GM19035 (cell line): ENCODE measurements at regions not wholly inside any gene's neighbourhood (a gene's known extent, or its start where the extent isn't known, plus 50 kb on each side); places are given as distances from the start of the nearest gene placed in this dataset.

Experiments
- ATAC-seq: cut with Tn5 transposase; IDR thresholded peaks from one replicate; pipeline ENCODE4 v1.9.1; 2021; ENCODE audit not compliant: unreplicated experiment

DNA sequence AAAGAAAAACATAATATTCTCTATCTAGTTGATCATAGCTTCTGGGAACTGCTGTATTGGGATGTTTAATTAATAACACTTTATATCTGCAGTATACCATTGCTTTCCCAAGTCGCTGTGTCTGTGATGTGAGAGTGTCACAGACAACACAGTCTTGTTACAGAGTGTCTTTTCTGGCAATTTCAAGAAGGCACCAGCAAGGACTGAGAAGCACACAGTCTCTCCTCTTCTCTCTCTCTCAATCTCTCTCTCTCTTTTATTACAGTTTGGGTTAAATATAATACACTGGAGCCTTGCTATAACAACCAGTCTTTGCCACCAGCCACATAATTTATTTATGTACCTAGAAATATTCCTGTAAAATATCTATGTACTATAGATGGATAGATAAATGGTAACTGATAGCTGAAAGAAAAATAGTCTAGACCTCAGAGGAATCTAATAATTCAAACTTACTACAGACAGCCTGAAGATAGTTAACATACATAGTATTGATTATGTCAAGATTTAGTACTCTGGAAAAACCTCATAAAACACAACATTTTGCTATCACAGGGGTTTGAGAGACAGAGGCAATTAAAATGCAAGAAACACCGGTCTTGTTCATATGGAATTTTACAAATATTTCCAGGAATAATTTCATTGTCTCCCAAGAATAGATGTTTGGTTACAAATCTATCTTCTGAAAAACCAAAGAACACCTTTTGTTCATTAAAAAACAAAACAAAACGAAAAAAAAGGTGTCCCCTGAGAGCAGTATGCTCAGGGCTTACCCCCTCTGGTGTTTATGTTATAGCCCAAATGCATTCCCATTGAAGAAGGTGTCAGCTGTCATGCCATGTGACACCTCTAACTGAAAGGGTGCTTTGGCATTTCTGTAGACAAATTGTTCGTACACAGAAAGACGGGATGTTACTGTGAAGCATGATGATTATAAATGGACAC, 507.8 kb downstream of the TBC1D4 start:
- ATAC-seq: no peak

DNA sequence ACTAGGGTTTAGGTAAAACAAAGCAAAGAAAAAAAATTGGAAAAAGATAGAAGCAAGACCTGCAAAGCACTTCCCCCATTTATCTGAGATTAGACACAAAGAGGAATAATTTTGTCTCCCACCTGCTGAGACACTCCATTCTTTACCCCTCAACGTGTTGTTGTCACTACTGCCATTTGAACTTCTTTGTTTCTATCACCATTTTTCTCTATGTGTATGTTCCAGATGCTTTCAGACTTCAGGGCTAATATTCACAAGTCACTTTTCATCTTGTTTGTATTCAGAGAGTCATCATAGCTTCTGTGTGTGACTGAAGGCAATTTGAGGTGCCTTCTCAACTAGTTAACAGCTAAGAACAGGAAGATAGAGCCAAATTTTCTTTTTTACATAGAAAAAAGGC, 512.5 kb downstream of the TBC1D4 start:
- ATAC-seq: no peak

DNA sequence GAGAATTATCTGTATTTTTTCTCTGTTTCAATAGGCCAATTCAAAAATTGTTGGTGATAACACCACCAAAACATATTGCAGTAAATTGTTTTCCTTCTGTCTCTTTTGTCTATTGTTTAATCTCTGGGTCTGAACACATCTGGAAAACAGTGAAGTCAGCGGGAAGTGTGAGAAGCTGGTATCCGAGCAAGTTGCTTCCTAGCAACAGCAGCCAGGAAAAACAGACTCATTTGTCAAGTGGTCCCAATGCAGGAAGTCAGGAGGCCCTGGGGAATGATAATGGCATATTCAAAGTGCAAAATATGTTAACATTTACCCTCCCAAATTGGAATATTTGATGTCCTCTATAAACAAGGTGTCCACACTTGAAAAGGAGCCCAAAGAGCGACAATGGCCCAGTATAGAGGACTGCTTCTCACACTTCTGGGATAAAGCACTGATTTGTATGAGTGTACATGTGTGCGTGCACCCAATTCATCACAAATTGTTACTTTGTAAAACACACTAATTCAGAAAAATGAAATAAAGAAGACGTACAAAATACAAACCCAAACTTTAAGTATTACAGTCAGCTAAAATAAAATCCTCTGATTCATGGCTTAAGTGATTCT, 515.0 kb downstream of the TBC1D4 start:
- ATAC-seq: no peak

DNA sequence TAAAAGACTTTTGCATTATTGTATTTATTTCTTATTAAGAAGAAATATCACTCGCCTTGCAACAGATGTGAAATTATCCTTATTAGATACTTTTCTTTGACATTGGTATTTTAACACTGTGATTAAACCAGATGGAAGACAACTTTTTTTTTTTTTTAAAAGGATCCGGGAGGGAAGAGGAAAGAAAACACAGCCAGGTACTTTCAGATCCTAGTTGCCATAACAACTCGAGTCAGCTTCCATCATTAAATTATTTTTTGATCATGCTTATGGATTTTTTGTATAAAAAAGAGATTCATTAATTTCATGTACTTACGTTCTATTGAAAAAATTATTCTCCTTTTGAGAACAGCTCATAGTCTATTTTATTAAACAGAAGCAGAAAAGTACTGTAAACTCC, 515.7 kb downstream of the TBC1D4 start:
- ATAC-seq: no peak

DNA sequence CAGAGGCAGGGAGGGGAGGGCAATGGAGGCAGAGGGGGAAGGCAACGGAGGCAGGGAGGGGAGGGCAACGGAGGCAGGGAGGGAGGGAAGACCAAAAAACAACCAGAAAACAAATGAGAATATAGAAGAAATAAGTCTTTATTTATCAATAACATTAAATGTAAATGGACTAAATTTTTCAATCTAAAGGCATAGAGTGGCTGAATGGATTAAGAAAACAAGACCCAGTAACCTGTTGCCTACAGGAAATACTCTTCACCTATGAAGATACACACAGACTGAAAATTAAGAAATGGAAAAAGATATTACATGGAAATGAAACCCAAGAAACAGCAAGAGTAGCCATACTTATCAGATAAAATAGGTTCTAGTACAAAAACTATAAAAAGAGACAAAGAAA, 536.3 kb downstream of the TBC1D4 start:
- ATAC-seq: no peak

DNA sequence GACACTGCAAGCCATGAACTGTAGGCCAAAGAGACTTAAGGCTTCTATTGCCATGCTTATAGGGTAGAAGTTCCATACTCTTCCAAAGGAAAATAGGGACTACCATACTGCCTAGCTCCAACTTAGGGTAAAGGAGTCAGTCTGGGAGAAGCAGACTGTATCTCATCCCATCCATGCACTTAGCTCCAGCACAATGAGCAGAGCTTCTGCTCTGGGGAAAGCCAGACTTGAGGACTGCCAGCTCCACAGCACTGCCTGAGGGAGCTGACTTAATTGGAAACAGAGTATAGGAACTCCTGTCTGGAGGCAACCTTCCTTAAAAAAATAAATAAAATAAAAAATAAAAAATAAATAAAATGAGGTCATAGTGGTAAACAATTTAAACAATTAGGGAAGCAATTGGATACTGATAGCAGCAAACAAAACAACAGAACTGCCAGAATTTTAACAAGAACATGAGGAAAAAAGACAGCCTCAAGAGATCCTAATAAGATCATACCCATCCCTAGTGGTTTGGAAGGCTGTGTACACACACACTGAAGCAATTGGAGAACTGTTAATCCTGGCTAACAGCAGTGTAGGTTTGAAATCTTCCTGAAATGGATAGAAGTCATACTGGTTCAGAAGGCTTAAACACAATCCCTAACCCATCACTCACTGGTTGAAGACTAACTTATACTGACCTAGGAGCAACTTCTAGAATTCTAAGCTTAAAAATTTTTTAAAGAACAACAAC, 550.1 kb downstream of the TBC1D4 start:
- no peak for ATAC-seq

DNA sequence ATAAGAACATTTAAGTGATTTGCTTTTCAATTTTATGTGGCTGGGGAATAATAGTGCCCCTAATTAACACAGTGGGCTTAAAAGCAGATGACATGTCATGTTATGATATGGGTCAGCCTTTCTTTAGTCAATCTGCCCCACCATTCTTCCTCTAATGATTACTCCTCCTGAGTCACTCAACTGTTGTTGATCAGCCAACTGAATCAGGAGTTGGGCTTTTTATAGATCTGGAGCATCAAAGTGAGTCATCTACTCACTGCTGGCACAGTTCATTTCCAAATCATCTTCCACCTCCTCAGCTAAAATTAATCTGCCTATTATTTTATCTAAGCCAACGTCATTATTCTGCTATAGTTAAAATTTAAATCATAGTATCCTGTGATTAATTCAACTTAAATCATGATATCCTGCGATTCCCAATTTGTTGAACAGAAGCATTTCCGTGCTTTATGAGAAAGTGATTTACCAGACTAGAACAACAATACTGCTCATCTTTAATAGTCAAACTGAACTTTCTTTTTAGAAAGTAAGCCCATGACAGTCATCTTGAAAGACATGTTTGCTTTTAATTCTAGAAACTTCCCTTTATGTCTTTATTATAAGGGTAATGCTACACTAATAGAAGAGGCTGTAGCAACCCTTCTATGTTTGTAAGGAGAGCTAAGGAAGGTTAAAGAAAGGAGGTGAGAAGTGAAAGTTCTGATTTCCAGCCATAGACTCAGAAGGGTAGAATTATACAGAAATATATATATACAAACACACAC, 551.4 kb downstream of the TBC1D4 start:
- no peak for ATAC-seq

DNA sequence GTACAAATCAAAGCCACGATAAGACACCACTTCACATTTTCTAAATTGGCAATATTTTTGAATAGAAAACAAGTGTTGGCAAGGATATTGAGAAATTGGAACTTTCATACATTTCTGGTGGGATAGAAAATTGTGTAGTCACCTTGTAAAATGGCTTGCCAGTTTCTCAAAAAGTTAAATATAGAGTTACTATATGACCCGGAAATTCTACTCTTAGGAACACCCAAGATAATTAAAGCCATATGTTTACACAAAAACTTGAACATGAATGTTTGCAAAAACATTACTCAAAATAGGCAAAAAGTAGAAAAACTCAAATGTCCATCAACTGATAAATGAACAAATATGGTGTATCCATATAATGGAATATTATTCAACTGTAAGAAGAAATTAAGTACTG, 552.5 kb downstream of the TBC1D4 start:
- ATAC-seq: no peak

DNA sequence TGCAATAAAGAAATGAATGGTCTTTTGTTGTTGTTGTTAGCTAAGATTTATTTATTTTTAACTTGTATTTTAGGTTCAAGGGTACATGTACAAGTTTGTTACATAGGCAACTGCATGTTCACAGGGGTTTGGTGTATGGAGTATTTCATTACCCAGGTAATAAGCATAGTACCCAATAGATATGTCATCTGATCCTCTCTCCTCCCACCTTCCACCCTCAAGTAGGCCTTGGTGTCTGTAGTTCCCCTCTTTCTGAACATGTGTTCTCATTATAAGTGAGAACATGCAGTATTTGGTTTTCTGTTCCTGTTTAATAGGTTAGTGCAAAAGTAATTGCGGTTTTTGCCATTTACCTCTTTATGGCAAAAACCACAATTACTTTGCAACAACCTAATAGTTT, 554.1 kb downstream of the TBC1D4 start:
- no peak for ATAC-seq

DNA sequence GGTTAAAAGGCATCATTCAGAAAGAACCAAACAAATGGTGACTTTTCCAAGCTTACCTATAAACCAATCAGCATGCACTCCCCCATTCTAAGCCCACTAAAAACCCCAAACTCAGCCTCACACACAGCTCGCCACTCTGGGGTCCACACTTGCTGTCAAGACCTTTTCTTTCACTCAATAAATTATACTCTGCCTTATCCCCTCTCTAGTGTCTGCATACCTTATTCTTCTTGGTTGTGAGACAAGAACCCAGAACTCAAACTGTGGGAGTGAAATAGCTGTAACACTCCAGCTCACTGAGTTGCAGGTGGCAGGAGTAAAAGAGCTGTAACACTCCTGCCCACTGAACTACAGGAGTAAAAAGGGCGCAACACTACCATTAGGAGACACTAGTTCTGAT, 559.0 kb downstream of the TBC1D4 start:
- ATAC-seq: no peak

DNA sequence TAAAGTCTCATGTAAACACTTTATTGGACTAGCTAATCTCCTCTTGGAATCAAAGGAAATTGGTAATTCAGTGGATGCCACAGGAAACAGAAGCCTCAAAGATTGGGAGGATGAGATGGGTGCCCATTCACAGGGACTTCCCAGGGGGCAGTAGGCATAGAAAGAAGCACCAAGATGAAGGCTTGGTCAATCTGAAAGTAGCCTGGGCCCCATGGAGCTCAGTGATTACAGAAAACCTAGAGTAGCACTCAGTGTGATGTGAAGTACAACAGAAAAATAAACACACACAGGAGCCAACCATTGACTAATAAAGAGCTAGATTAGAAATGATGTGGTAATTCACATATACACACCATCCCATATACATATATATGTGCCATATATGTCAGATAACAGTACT, 560.6 kb downstream of the TBC1D4 start:
- no peak for ATAC-seq

DNA sequence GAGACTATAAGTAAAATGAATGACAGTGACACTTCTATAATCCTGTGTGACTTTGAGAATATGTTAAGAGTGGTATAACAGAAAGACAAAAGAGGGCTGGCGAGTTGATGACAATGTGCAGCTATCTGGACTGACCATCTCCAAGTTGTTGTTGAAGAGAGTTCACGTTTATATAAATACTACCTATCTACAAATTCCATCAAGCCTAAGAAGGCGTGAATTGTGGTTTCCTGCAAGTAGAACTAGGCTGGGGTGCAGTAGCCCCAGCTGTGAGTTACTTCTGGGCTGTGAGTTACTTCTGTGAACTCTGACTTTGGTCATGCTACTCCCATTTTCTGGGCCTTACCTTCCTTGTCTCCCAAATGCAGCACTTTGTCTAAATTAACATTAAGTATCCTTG, 561.0 kb downstream of the TBC1D4 start:
- no peak for ATAC-seq

DNA sequence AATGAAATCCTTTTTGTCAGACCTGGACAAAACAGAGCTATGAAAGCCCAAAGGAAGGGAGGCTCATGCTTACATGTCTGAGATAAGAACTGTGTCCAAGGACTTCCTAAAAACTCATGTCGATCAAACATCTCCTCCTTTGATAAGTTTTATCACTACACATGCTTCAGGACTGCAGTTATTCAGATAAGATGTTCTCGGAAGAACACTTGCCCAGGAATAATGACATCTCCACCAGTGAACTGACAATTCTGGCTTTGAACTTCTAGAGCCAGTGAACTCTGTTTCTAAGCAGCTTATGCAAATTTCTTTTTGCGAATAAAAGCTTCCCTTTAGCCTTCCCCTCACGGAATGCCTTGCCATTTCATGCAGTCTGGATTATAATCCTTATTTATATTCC, 561.6 kb downstream of the TBC1D4 start:
- no peak for ATAC-seq

DNA sequence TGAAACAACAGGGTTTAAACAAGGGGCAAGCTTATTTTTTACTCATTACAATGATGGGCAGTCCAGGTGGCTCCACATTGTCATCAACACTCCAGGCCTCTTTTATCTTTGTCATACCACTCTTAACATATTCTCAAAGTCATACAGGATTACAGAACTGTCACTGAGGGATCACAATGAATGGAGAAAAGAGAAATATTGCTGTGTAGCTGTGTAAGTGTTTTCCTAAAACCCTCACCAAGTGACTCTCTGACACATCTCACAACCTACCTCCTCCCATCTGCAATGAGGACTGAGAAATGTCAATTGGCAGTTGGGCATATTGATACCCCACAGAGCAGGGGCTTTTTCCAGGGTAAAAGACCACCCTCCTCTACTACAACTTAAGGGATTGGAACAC, 562.1 kb downstream of the TBC1D4 start:
- ATAC-seq: no peak

DNA sequence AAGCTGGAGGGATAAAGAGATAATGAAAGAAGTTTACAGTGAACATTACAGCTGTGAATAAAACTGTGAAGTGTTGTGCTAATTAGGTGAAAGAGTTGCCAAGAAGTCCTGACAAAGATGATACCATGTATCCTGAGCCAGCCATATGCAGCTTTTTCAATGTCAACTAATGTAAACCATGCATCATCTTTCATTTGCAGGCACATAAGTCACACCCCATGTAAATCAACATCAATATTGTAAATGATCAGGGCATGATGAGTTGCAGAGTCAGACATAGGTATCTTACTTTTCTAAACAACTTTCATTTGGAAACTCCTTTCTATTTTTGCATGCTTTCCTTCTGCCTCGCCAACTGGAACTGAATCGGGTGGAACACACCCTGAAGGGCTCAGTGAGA, 569.1 kb downstream of the TBC1D4 start:
- ATAC-seq: no peak

DNA sequence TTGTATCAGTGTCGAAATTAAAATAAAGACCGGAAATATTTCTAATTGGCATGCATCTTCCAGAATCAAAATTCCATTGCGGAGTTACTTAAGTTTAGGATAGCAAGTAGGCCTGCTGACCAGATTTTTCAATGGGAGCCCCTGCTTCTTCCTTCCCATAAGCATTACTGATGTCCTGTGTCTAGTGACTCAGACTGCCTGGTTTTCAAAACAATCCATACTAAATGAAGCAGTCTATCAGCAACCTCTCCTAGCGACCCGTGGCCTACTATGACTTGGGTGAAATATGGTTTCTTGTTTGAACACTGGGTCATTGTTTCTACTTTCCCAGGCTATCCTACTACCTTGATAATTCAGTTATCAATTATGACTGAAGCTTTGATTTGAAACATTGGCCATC, 571.6 kb downstream of the TBC1D4 start:
- ATAC-seq: no peak

DNA sequence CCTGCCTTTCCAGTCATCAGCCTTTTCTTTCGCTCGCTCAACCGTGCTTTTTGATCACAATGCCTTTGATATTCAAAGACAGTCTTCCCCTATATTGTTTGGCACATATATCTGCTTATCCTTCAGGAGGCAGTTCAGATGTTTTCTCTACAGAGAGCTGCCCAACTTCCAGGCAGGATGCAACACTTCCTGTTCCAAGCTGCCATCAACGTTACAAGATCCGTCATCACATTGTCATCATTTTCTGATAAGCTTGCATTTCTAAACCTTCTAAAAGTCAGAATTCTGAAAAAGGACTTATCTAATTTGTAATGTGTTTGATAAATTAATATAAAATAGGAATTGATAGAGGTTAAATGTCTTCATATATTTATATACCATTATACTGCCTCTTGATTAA, 574.2 kb downstream of the TBC1D4 start:
- no peak for ATAC-seq

DNA sequence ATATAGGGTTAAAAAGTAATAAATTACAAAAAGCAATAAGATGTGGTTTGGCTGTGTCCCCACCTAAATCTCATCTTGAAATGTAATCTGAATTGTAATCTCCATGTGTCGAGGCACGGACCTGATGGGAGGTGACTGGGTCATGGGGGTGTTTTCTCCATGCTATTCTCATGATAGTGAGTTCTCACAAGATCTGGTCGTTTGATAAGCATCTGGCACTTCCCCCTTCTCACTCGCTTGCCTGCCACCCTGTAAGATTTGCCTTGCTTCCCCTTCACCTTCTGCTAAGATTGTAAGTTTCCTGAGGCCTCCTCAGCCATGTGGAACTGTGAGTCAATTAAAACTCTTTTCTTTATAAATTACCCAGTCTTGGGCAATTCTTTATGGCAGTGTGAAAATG, 577.4 kb downstream of the TBC1D4 start:
- ATAC-seq: no peak

DNA sequence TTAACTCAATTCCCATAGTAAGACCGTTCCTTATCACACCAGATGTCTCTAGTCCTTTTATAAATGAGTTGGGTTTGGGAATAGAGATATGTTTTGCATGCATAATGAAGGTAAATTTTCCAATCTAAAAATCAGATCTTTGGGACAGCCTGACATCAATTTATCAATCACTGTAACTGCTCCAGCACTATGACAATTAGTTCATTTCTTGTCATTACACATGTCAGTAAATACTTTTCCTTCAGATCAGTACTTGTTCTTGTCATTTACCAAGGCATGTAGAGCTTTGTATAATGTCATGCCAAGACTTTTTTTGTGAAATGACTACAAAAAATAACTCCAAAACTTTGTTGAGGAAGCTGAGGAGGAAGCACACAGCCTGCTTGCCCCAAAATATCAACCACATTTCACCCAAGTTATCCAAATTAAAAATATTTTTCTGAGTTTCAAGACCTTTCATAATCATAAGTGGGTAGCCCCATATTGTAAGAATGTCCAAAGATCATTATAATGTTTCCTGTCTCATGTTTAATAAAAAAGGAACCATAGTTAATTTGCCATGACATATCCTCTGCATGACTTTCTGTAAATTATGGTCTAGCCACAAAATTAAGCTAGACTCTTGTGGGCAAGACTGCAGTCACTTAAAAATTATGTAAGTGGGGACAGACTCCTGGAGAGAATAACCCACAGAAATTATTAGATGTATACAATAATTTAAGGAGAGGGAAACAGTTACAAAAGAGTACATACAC, 586.8 kb downstream of the TBC1D4 start:
- no peak for ATAC-seq

DNA sequence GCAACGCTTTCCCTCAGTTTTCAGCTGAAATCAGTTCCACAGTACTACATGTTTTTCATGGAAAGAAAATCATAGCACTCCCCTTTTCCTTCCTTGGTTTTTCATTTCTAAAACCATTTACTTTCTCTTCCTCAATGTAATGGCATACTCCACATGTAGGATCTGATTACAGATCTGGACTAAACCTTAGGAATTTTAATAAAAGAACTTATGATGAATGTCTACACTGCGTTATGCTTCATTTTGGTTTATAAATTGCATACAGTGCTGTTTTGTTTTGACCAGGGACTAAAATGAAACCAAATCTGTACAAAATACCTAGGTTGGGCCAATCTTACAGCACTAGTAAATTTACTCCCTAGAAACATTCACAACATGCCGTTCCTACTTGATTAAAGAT, 589.9 kb downstream of the TBC1D4 start:
- no peak for ATAC-seq

DNA sequence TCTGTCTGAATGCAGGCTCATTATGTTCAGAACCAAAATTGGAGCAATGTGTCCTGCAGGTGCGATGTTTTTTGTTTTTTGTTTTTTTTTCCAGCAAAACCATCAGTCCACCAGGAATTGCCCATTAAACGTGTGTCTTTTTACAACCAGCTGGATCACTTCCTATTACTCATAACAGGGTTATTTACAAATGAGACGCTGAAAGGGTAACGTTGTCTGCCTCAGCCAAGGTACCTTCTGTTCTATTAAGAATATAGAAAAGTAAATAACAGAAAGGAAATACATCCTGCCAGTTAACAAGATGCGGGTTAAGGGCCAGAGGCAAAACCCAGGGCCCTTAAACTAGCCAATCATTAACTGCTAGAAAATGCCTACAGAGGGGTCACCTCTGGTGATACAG, 590.4 kb downstream of the TBC1D4 start:
- no peak for ATAC-seq
